HG03060 (cell line): ENCODE measurements at regions not wholly inside any gene's neighbourhood (a gene's known extent, or its start where the extent isn't known, plus 50 kb on each side); places are given as distances from the start of the nearest gene placed in this dataset.
"Not testable (repeated sequence)": the region's sequence is repeated elsewhere in the genome, so short reads cannot be mapped to it uniquely, and the experiment has no call there.

Source experiments
- ATAC-seq: cut with Tn5 transposase; IDR thresholded peaks from one replicate; pipeline ENCODE4 v1.9.1; 2021; ENCODE audit warnings: low read depth, moderate number of reproducible peaks; ENCODE audit not compliant: unreplicated experiment

DNA sequence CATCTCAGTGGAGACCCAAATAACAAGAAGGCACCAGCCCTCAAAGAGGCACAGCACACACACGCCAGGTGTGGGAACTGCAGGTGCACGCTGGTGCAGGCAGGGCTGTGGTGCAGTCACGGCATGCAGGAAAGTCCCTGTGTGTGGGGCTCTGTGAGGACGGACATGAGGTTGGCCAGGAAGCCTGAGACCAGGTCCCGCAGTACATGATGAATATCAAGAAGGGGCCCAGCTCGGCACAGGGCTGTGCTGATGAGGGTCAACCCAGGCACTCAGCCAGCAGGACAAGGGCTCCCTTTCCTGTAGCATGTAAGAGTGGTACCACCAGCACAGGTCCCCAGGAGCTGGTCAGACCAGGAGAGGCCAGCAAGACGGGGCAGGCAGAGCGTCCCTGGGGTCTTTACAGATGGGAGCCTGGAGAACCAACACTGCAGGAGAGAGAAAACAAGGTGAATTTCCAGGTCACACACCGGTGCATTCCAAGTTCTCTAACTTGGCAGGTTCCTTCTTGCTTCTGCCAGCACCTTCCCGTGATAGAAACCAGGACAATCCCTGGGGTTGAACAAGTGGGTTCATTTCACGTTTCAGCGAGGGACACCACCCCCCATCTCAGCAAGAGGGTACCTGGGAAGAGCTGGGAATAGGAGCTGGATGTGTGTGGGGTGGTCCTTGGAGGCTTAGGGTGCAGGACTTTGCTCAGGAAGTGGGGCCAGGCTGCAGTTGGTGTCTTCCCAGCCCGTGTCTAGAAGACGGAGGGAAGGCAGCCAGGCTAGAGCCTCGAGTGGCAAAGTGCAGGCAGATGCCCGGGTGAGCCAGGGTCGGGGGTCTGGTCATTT lies 244.8 kb upstream of the TCERG1L start:
- ATAC-seq = no peak

- no peak for ATAC-seq
These were observed 245.5 kb upstream of the TCERG1L start for GRCh38 chr10:131556897-131557495.

DNA sequence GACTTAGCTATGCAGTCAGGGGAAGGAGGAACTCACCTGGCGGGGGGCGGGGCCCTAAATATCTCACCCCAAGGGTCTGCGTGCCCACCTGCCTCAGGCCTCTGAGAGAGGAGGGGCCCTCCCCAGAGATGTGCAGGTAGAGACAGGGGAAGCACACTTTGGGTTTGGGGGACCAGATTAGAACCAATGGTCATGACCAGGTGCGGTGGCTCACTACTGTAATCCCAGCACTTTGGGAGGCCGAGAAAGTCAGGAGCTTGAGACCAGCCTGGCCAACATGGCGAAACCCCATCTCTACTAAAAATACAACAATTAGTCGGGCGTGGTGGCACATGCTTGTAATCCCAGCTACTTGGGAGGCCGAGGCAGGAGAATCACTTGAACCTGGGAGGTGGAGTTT lies 246.4 kb upstream of the TCERG1L start:
- not testable (repeated sequence) for ATAC-seq

DNA sequence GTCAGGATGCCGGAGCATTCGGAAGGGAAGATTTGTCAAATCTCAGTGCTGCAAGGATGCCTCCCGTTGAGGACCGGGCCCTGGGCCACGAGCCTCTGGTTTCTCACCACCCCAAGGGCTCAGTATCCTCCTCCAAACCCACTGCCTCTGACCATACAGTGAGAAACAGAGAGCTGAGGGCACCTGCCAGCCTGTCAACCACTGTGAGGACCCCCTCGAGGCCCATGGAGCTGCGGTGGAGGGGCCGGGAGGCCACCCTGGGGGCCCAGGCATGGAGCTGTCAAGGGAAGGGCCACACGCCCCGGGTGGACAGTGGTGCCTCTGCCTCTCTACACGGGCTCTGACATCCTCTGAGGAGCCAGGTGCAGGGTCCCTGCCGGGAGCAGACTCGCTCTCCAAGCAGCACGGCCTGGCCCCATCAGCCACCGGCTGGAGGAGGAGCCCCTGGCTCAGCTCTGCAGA lies 248.0 kb upstream of the TCERG1L start:
- ATAC-seq = no peak

DNA sequence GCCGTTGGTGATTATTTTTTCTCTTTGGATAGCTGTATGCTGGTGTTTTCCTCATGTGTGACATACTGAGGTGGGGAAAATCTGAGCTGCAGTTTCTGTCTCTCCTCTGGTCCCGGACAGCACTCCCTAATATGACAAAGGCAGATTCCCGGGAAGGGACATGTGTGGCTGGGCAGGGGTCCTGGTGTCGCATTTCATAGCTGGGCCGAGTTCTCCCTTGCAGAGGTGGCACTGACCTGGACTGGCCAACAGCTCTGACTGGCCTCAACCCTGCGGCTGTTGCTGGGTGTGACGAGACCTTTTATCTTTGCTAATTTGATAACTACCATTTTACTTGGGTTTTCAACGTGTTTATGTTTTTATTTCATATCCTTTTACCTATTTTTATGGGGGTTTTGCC lies 248.6 kb upstream of the TCERG1L start:
- ATAC-seq = no peak

DNA sequence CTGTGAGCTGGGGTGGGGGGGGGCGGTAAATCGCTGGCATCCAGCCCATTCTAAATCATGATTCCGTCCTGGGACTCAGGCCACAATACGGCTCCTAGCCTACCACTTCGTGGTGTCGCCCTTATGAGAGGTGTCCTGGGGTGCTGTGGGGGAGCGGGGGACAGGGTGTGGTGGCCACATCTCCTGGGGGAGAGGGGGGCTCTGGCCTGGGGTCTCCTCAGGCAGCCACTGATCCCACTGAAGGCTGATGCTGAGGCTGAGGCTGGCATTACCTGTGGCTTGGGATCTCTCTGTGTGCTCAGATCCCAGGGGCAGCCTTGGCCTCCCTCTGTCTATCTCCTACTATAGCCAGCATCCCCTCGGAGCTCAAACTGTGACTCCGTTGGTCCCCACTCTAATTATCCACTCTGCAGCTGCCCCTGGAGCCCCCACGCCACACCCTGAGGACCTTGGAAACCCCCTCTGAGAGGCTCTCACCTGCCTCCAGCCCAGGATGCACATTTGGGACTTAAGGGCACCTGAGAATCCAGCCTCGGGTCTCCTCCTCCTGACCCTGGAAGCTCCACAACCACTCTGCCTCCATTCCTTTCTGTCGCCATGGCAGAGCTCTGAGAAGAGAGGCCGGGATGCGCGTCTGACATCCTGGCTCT lies 249.3 kb upstream of the TCERG1L start:
- no peak for ATAC-seq

- no peak for ATAC-seq
These were observed 250.4 kb upstream of the TCERG1L start for GRCh38 chr10:131561897-131562296.

DNA sequence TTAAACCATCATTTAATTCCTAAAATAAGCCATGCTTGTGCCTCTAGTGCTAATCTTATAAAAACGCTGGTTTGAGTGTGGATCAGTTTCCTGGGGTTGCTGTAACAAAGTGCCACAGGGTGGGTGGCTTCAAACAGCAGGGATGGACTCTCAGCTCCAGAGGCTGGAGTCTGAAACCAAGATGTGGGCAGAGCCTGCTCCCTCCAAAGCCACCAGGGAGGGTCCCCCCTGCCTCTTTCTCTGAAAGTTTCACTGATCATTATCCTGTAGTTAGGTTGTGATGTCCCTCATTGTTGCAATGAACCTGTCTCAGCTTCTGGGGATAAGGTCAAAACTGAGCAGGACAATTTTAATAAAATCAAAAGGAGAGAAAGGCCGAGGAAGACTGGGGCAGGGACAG lies 251.9 kb upstream of the TCERG1L start:
- ATAC-seq = no peak

- ATAC-seq = no peak
These were observed 256.0 kb upstream of the TCERG1L start for GRCh38 chr10:131567279-131568162.

DNA sequence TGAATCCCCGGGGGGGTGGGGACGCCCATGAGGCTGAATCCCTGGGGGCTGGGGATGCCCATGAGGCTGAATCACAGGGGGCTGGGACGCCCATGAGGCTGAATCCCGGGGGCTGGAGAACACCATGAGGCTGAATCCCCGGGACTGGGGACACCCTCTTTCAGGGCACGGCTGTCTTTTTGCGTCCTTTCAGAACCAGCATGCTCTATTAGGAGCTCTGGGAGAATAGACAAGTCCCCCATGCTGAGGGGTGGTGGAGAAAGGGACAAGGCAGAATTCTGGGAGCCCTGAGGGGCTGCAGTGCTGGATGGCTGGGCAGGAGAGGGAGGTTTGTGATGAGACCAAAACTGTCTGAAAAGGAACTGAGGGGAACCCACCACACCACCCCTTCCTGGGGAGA lies 257.3 kb upstream of the TCERG1L start:
- ATAC-seq = no peak

- no peak for ATAC-seq
These were observed 258.6 kb upstream of the TCERG1L start for GRCh38 chr10:131569851-131570715.

GRCh38 chr10:131570716-131571307 lies 259.3 kb upstream of the TCERG1L start:
- no peak for ATAC-seq

- ATAC-seq = no peak
These were observed 259.8 kb upstream of the TCERG1L start for GRCh38 chr10:131571346-131571745.

GRCh38 chr10:131571865-131572264 lies 260.3 kb upstream of the TCERG1L start:
- ATAC-seq = no peak

GRCh38 chr10:131573256-131573655 lies 261.7 kb upstream of the TCERG1L start:
- ATAC-seq = no peak

GRCh38 chr10:131573707-131574106 lies 262.2 kb upstream of the TCERG1L start:
- no peak for ATAC-seq

GRCh38 chr10:131574363-131574706 lies 262.8 kb upstream of the TCERG1L start:
- no peak for ATAC-seq

DNA sequence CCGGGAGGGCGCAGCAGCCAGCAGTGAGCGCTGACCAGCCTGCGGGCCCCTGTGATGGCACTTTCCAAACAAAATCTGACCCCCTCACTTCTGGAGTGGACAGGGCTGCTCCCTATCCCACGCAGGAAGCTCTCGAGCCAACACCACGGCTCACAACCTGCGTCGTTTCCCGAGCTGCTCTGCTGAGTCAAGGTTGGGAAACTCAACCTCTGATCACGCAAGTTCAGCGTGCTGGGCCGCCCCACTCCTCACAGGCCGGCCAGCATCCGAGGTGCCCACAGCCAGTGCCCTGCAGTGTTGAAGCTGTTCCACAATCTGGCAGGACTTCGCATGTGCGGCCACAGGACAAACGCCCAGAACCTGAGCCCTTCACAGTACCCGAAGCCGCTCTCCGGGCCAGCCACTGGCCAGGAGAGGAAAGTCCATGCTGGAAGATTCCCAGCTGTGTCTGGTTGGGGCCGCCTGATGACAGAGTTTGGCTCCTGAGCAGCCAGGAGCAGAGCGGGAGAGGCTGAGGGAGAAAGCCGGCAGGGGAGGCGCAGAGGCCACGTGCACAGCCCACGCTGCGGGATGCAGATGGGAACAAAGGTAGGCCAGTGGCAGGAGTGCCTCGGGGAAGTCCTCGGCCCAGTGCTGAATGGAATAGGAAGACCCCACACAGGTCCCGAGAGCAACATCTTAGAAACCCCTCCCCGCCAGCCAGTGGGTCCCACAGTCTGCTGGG lies 263.3 kb upstream of the TCERG1L start:
- ATAC-seq = no peak

DNA sequence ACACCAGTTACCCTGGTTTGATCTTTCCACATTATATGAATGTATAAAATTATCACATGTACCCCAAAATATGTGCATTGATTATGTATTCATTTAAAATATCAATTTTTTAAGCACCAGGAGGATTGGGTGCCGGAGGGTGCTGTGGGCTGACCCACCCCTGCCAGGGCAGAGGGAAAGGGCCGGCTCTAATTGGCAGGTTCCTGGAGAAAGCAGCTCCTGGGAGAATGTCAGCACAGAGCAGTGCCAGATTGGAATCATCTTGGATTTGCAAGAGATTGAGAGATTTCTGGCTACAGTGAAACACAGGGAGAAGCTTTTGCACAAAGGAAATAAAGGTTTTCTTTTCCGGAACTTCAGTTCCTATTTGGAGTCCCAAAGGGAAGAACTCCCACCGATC lies 264.4 kb upstream of the TCERG1L start:
- no peak for ATAC-seq
